HepG2 (cell line): ENCODE measurements at regions not wholly inside any gene's neighbourhood (a gene's known extent, or its start where the extent isn't known, plus 50 kb on each side); places are given as distances from the start of the nearest gene placed in this dataset.

Experiments used
- ATAC-seq: fragments of 200-7000 bp; cut with Tn5 transposase; 3 replicates; pipeline ENCODE4 v1.9.1; 2020; ENCODE audit warnings: mild to moderate bottlenecking, moderate library complexity
- BruUV-seq: library from RNA; stranded (reverse); fragments of 400-500 nt; replicated peaks from 2 replicates; lab custom pipeline; 2021; lab: Mats Ljungman, UMichigan
- CTCF ChIA-PET: fragments of 300-600 bp; formaldehyde crosslinking; extraction: SDS; loops from one replicate; lab custom pipeline; 2021; ENCODE audit warnings: low total read pairs, inconsistent platforms, low intra/inter-chr PET ratio; lab: Yijun Ruan, JAX
- POLR2A ChIA-PET: fragments of 350-600 bp; sonication (Branson Sonifier 250); formaldehyde crosslinking; loops from one replicate; lab custom pipeline; 2020; ENCODE audit warnings: antibody characterized with exemption, inconsistent platforms; lab: Yijun Ruan, JAX
- DNase-seq: peaks from one replicate; pipeline ENCODE4 v3.0.0-alpha.2; 2015; ENCODE audit warnings: low spot score
- FAIRE-seq: peaks from 3 replicates; lab custom pipeline; 2011; peaks lifted over from hg19 to GRCh38; lab: Jason Lieb, UNC
- H2AFZ ChIP-seq: one replicate; pipeline ENCODE4 v1.6.1; 2011; ENCODE audit warnings: low read length, inconsistent platforms
- H3K27ac ChIP-seq: fragments of 300-600 bp; 3 replicates; pipeline ENCODE4 v1.8.0; 2011; ENCODE audit warnings: mixed run types, mild to moderate bottlenecking, mixed read lengths, low read length, inconsistent platforms; ENCODE audit not compliant: insufficient read depth; ENCODE audit errors: extremely low read length
- H3K27me3 ChIP-seq, 2 experiments: fragments of 200-600 bp in 1 of 2; 2 replicates in 1 of 2; 3 replicates in 1 of 2; pipeline versions ENCODE4 v1.6.0 to v1.8.0; 2011; ENCODE audit warnings: low read length in 2 of 2, mild to moderate bottlenecking in 2 of 2, moderate library complexity in 2 of 2, inconsistent platforms in 1 of 2; ENCODE audit not compliant: insufficient read depth in 2 of 2, control insufficient read depth in 1 of 2
- H3K36me3 ChIP-seq, 2 experiments: fragments of 200-600 bp in 1 of 2; replicated peaks in 1 of 2; 2 replicates in 1 of 2; 3 replicates in 1 of 2; pipeline versions ENCODE4 v1.5.1 to v1.8.0; 2011; ENCODE audit warnings: low read length in 2 of 2, inconsistent platforms in 1 of 2; ENCODE audit not compliant: insufficient read depth in 2 of 2, control insufficient read depth in 1 of 2
- H3K4me1 ChIP-seq: 2 replicates; pipeline ENCODE4 v1.5.1; 2012; ENCODE audit warnings: low read length, inconsistent platforms; ENCODE audit not compliant: insufficient read depth
- H3K4me2 ChIP-seq: 2 replicates; pipeline ENCODE4 v1.6.0; 2011; ENCODE audit warnings: low read depth, low read length, inconsistent platforms
- H3K4me3 ChIP-seq, 3 experiments: fragments of 200-600 bp in 1 of 3; sonication (generic), shearing (Covaris generic) in 1 of 3; replicated peaks in 1 of 3; 2 replicates each; pipeline ENCODE4 v1.5.1; 2011 to 2016; ENCODE audit warnings: low read length in 3 of 3, inconsistent platforms in 2 of 3, low read depth in 2 of 3, mild to moderate bottlenecking in 2 of 3, control low read depth in 1 of 3, mixed read lengths in 1 of 3; ENCODE audit not compliant: insufficient read depth in 1 of 3
- H3K79me2 ChIP-seq: one replicate; pipeline ENCODE4 v1.6.1; 2011; ENCODE audit warnings: low read length, inconsistent platforms; ENCODE audit not compliant: insufficient read depth
- H3K9ac ChIP-seq: 2 replicates; pipeline ENCODE4 v1.6.0; 2011; ENCODE audit warnings: mild to moderate bottlenecking, low read depth, low read length, inconsistent platforms; ENCODE audit not compliant: insufficient read depth
- H3K9me3 ChIP-seq: 2 replicates; pipeline ENCODE4 v1.5.1; 2012; ENCODE audit warnings: mild to moderate bottlenecking, low read length
- H4K20me1 ChIP-seq: 2 replicates; pipeline ENCODE4 v1.6.0; 2011; ENCODE audit warnings: inconsistent platforms, mild to moderate bottlenecking, low read length, moderate library complexity; ENCODE audit not compliant: insufficient read depth
- ELF4 ChIP-seq: sonication (generic); formaldehyde crosslinking; IDR thresholded peaks from 2 replicates; pipeline ENCODE4 v1.5.0; 2020; ENCODE audit warnings: missing genetic modification reagents, mild to moderate bottlenecking, moderate library complexity, borderline replicate concordance
- GLI4 ChIP-seq: sonication (generic); formaldehyde crosslinking; IDR thresholded peaks from 2 replicates; pipeline ENCODE4 v1.5.1; 2020; ENCODE audit warnings: missing genetic modification reagents, mild to moderate bottlenecking, moderate library complexity, borderline replicate concordance
- KDM1A ChIP-seq: IDR thresholded peaks from 2 replicates; pipeline ENCODE4 v1.6.1; 2016; ENCODE audit warnings: missing compliant biosample characterization
- KMT2B ChIP-seq: IDR thresholded peaks from 2 replicates; pipeline ENCODE4 v1.6.1; 2016; ENCODE audit warnings: missing genetic modification reagents, missing compliant biosample characterization
- MZF1 ChIP-seq: sonication (generic); formaldehyde crosslinking; IDR thresholded peaks from 2 replicates; pipeline ENCODE4 v1.8.1; 2023; ENCODE audit warnings: mild to moderate bottlenecking, missing genetic modification reagents, borderline replicate concordance
- NFRKB ChIP-seq: fragments of 450-650 bp; IDR thresholded peaks from 2 replicates; pipeline ENCODE4 v1.6.1; 2017
- TP53 ChIP-seq: sonication (generic); formaldehyde crosslinking; conservative IDR thresholded peaks from 2 replicates; pipeline ENCODE4 v1.4.0; 2020; ENCODE audit warnings: missing genetic modification reagents
- ZNF234 ChIP-seq: sonication (generic); formaldehyde crosslinking; conservative IDR thresholded peaks from 2 replicates; pipeline ENCODE4 v1.5.1; 2020; ENCODE audit warnings: mild to moderate bottlenecking, missing genetic modification reagents
- ZNF3 ChIP-seq: IDR thresholded peaks from 2 replicates; pipeline ENCODE4 v1.7.0; 2017; ENCODE audit warnings: inconsistent platforms
- ZNF337 ChIP-seq: sonication (generic); formaldehyde crosslinking; IDR thresholded peaks from 2 replicates; pipeline ENCODE4 v1.5.1; 2020; ENCODE audit warnings: missing genetic modification reagents, low read depth, mild to moderate bottlenecking, borderline replicate concordance
- ZNF768 ChIP-seq: sonication (generic); formaldehyde crosslinking; IDR thresholded peaks from 2 replicates; pipeline ENCODE4 v1.4.0; 2020; ENCODE audit warnings: missing genetic modification reagents
- ZNF780A ChIP-seq: sonication (generic); formaldehyde crosslinking; IDR thresholded peaks from 2 replicates; pipeline ENCODE4 v1.8.0; 2022; ENCODE audit warnings: mild to moderate bottlenecking, missing genetic modification reagents, moderate library complexity
- ZSCAN20 ChIP-seq: sonication (generic); formaldehyde crosslinking; IDR thresholded peaks from 2 replicates; pipeline ENCODE4 v1.4.0; 2020; ENCODE audit warnings: missing genetic modification reagents, mild to moderate bottlenecking, borderline replicate concordance
- ZXDC ChIP-seq: sonication (generic); formaldehyde crosslinking; IDR thresholded peaks from 2 replicates; pipeline ENCODE4 v1.5.0; 2020; ENCODE audit warnings: mild to moderate bottlenecking, missing genetic modification reagents
- WGBS: methylation state at CpG from one replicate; pipeline ENCODE4 v1.1.6; 2017; ENCODE audit warnings: low lambda C conversion rate; 5-methylcytosine and 5-hydroxymethylcytosine counted together
- in situ Hi-C: cut with HindIII; loops from 2 replicates; pipeline ENCODE4 v1.10.0; 2017; ENCODE audit warnings: low pct_unique_long_range_greater_than_20kb; ENCODE audit not compliant: extremely low pct_ligation_motif_present
- intact Hi-C: fragments of 100-400 bp; cut with micrococcal nuclease; formaldehyde crosslinking; loops from one replicate; pipeline ENCODE4 v1.10.0; 2022; ENCODE audit not compliant: unreplicated experiment
- TF ChIP-seq, protein P1 (sequence below): sonication (generic); formaldehyde crosslinking; IDR thresholded peaks from 2 replicates; pipeline ENCODE4 v1.8.0; 2022; ENCODE audit warnings: missing genetic modification reagents, mild to moderate bottlenecking, inconsistent platforms, borderline replicate concordance

- no peaks in the 10 kb centered on the region for H3K79me2 ChIP-seq
- ATAC-seq = no peak
- DNase-seq = no peak
- no peaks in the 10 kb centered on the region for H4K20me1 ChIP-seq
- H3K4me2 ChIP-seq = no peak overlapping the region
- ChIA-PET POLR2A (no interaction called here), CTCF (no interaction called here)
- no peaks in the 10 kb centered on the region for H3K36me3 ChIP-seq
- H3K27ac ChIP-seq = no peak overlapping the region
- H3K9me3 ChIP-seq = peaks cover 11% of the 10 kb centered on the region; the same call in 1 of the 2 replicates
- no peak for TF ChIP-seq ZNF780A (CRISPR knock-in tag)
- TF ChIP-seq ZXDC = no peak
- no peak for TF ChIP-seq ZNF3 (CRISPR knock-in tag)
- no peak for TF ChIP-seq GLI4 (CRISPR knock-in tag)
- no peak for TF ChIP-seq ZNF768 (CRISPR knock-in tag)
- no peak for TF ChIP-seq ZNF337 (CRISPR knock-in tag)
- no peak for TF ChIP-seq ELF4 (CRISPR knock-in tag)
- TF ChIP-seq KMT2B (CRISPR knock-in tag) = no peak
- TF ChIP-seq, protein P1, sequence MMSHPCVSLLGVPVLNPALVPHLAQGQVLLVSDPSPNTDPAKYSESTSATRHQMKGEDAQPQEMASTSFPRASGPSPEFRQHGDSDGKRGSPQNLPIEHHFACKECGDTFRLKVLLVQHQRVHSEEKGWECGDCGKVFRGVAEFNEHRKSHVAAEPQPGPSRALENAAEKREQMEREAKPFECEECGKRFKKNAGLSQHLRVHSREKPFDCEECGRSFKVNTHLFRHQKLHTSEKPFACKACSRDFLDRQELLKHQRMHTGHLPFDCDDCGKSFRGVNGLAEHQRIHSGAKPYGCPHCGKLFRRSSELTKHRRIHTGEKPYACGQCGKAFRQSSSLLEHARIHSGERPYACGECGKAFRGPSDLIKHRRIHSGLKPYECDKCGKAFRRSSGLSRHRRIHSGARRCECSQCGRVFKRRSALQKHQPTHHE = no peak
- no peak for TF ChIP-seq NFRKB
- TF ChIP-seq MZF1 (CRISPR knock-in tag) = no peak
- no peak for TF ChIP-seq ZSCAN20
- no peak for TF ChIP-seq ZNF234 (CRISPR knock-in tag)
- no peak for TF ChIP-seq KDM1A (CRISPR knock-in tag)
- no peak for TF ChIP-seq TP53 (CRISPR knock-in tag)
- in situ Hi-C loops = no loop called here
- no peak overlapping the region for H2AFZ ChIP-seq
- H3K27me3 ChIP-seq = no peaks in the 10 kb centered on the region
- FAIRE-seq = no peak
- no peaks in the 10 kb centered on the region for H3K4me1 ChIP-seq
- BruUV-seq = no TSS peak
- H3K4me3 ChIP-seq = no peak overlapping the region
- intact Hi-C loops = no loop called here
- H3K9ac ChIP-seq = no peak overlapping the region
- WGBS = 0% methylated on average over 1 of the region's 1 CpG
Observed at GRCh38 chr9:23542927-23543326, 283.1 kb downstream of the ELAVL2 start.
